Chondrocyte (in vitro differentiated cells): ENCODE measurements at regions not wholly inside any gene's neighbourhood (a gene's known extent, or its start where the extent isn't known, plus 50 kb on each side); places are given as distances from the start of the nearest gene placed in this dataset.

Experiments used
- DNase-seq: peaks from one replicate; pipeline ENCODE4 v3.0.0; 2021; ENCODE audit warnings: mixed read lengths, low spot score
- H3K27ac Mint-ChIP-seq: one replicate; pipeline ENCODE4 v1.8.0; 2021; ENCODE audit warnings: mild to moderate bottlenecking, moderate library complexity, mixed read lengths; ENCODE audit not compliant: unreplicated experiment
- H3K27me3 Mint-ChIP-seq: 2 replicates; pipeline ENCODE4 v1.8.0; 2021; ENCODE audit warnings: low read depth, mixed read lengths
- H3K36me3 Mint-ChIP-seq: 2 replicates; pipeline ENCODE4 v1.8.0; 2021; ENCODE audit warnings: low read depth, mixed read lengths
- H3K4me1 Mint-ChIP-seq: 2 replicates; pipeline ENCODE4 v1.8.0; 2021; ENCODE audit warnings: low read depth, mild to moderate bottlenecking, mixed read lengths
- H3K4me3 Mint-ChIP-seq: one replicate; pipeline ENCODE4 v1.8.0; 2021; ENCODE audit warnings: mild to moderate bottlenecking, moderate library complexity, mixed read lengths; ENCODE audit not compliant: unreplicated experiment
- H3K9me3 Mint-ChIP-seq: 2 replicates; pipeline ENCODE4 v1.8.0; 2021; ENCODE audit warnings: low read depth, mixed read lengths
- CTCF ChIP-seq: fragments of 200-600 bp; sonication (generic); IDR thresholded peaks from 2 replicates; pipeline ENCODE4 v1.5.0; 2021; ENCODE audit warnings: antibody characterized with exemption, mild to moderate bottlenecking, moderate library complexity

GRCh38 chr2:223218587-223219178, 166.7 kb downstream of the KCNE4 start:
- H3K27me3 Mint-ChIP-seq, result no peaks in the 10 kb centered on the region
- H3K27ac Mint-ChIP-seq, result no peak overlapping the region
- H3K4me3 Mint-ChIP-seq, result no peak overlapping the region
- no peak for DNase-seq
- H3K9me3 Mint-ChIP-seq, result no peaks in the 10 kb centered on the region
- H3K36me3 Mint-ChIP-seq, result no peaks in the 10 kb centered on the region
- no peak for TF ChIP-seq CTCF
- H3K4me1 Mint-ChIP-seq, result peaks cover 36% of the 10 kb centered on the region

DNA sequence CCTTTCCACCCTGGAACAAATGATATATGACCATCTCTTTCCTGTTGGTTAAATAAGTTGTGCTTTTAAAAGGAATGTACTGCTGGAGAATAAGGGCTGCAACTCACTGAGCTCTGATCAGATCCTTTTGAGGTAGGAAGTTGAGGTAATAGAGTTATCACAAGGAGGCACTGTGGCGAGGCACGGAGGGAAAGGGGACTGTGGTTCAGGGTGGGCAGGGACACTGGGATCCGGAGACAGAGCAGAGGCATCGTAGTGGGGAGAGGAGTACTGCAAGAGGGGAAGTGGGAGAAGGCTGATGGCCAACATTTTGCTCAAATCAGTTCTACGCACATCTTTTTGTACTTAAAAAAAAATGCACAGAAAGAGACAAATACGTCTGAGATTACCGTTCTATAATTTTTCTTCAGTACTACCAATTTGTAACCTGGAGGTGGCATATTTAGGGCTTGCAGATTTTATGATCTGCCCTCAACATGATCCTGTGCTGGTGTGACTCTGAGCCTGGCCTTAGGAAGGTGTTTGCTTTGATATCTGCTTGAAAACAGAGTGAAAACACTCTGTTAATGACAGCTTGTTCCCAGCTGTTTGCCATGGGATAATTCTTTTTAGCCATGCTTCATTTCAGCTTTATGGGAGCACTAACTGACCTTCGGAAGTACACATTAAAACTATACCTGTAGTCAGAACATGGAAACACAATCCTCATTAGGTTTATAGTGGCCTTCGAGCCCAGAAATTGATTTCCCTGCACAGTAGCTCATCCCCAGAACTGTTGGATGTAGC, 168.1 kb downstream of the KCNE4 start:
- no peak for TF ChIP-seq CTCF
- H3K27me3 Mint-ChIP-seq, result no peaks in the 10 kb centered on the region
- peaks cover 28% of the 10 kb centered on the region for H3K4me1 Mint-ChIP-seq
- no peak overlapping the region for H3K27ac Mint-ChIP-seq
- no peak for DNase-seq
- no peaks in the 10 kb centered on the region for H3K9me3 Mint-ChIP-seq
- no peak overlapping the region for H3K4me3 Mint-ChIP-seq
- no peaks in the 10 kb centered on the region for H3K36me3 Mint-ChIP-seq

DNA sequence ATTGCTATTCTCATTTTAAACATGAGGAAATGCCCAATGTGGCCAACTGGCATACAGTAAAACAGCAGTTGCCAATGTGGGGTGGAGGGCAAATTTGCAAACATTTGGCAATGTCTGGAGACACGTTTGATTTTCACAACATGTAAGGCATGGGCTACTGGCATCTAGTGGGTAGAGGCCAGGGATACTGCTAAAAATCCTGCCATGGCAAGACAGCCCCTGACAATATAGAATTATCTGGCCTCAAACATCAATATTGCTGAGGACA, 168.6 kb downstream of the KCNE4 start:
- H3K4me3 Mint-ChIP-seq, result no peak overlapping the region
- H3K27ac Mint-ChIP-seq, result no peak overlapping the region
- TF ChIP-seq CTCF, result no peak

GRCh38 chr2:223221139-223221835, 169.3 kb downstream of the KCNE4 start:
- DNase-seq, result no peak
- no peaks in the 10 kb centered on the region for H3K36me3 Mint-ChIP-seq
- TF ChIP-seq CTCF, result no peak
- no peaks in the 10 kb centered on the region for H3K9me3 Mint-ChIP-seq
- no peaks in the 10 kb centered on the region for H3K27me3 Mint-ChIP-seq
- peaks cover 17% of the 10 kb centered on the region for H3K4me1 Mint-ChIP-seq
- H3K4me3 Mint-ChIP-seq, result no peak overlapping the region
- H3K27ac Mint-ChIP-seq, result no peak overlapping the region

More for the DNA sequence above, 168.6 kb downstream of the KCNE4 start:
- H3K9me3 Mint-ChIP-seq, result no peaks in the 10 kb centered on the region
- no peak for DNase-seq
- H3K27me3 Mint-ChIP-seq, result no peaks in the 10 kb centered on the region
- peaks cover 23% of the 10 kb centered on the region for H3K4me1 Mint-ChIP-seq
- H3K36me3 Mint-ChIP-seq, result no peaks in the 10 kb centered on the region

DNA sequence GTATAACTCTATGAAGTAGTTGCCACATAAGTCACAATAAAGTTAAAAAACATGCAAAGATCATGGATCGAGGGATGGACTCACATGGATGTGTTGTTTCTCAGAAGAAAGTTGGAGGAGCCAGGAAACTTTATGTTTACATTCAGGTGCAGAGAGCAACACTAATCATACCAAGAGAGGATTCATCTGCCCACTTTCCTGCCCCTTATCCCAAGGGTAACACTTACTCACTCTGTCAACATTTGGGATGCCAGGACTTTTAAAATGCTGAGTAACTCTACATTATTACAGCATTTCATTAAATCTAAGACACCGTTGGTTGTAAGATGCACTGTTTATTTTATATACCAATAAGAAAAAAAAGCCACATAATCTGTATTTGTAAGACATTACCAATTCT, 170.4 kb downstream of the KCNE4 start:
- Mint-ChIP-seq H3K27ac (no peak overlapping the region), H3K9me3 (no peaks in the 10 kb centered on the region)

More for the DNA sequence above, 170.4 kb downstream of the KCNE4 start:
- H3K36me3 Mint-ChIP-seq, result no peaks in the 10 kb centered on the region
- no peak overlapping the region for H3K4me3 Mint-ChIP-seq
- peaks cover 14% of the 10 kb centered on the region for H3K4me1 Mint-ChIP-seq
- H3K27me3 Mint-ChIP-seq, result no peaks in the 10 kb centered on the region
- no peak for TF ChIP-seq CTCF
- DNase-seq, result no peak
